Stimulated activated CD4-positive, alpha-beta T cell treated with anti-CD3 and anti-CD28 coated beads, TNF-alpha, amount 100 ng/mL, for 4 hours (primary cell): ENCODE measurements at regions not wholly inside any gene's neighbourhood (a gene's known extent, or its start where the extent isn't known, plus 50 kb on each side); places are given as distances from the start of the nearest gene placed in this dataset.

Experiments used
- DNase-seq, 3 experiments: peaks; one replicate each; pipeline ENCODE4 v3.0.0-alpha.2; 2020; ENCODE audit warnings: low read depth in 3 of 3

GRCh38 chr5:159422361-159422760, 92.1 kb upstream of the IL12B start:
- DNase-seq: no peak

GRCh38 chr5:159422910-159423309, 92.6 kb upstream of the IL12B start:
- DNase-seq: no peak

GRCh38 chr5:159424123-159424522, 93.8 kb upstream of the IL12B start:
- no peak for DNase-seq

- no peak for DNase-seq
Observed at GRCh38 chr5:159426694-159427093, 96.4 kb upstream of the IL12B start.

GRCh38 chr5:159427180-159428012, 97.1 kb upstream of the IL12B start:
- DNase-seq: no peak

- DNase-seq: no peak
Observed at GRCh38 chr5:159430361-159431012, 100.2 kb upstream of the IL12B start.

- no peak for DNase-seq
Observed at GRCh38 chr5:159435855-159436254, 105.6 kb upstream of the IL12B start.

- DNase-seq: no peak
Observed at GRCh38 chr5:159438092-159438491, 107.8 kb upstream of the IL12B start.

- DNase-seq: no peak
Observed at GRCh38 chr5:159439002-159439401, 108.7 kb upstream of the IL12B start.

DNA sequence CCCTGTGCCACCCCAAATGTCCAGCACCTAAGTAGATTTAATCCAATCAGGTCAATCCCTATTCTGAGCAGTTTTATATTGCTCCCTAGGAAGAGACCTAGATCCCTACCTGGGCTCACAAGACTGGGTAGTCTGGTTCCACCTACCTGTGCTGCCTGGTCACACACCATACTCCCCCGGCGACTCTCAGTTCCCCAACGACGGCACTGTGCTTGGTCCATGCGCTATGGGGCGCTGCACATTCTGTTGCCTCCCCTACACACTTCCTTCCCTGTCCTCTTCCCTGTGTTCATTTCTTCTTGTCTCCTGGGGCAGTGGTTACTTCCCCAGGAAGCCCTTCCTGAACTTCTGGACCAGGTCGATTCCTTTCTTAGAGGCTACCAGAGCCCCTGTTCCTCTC, 109.9 kb upstream of the IL12B start:
- DNase-seq: no peak

- no peak for DNase-seq
Observed at GRCh38 chr5:159440968-159441367, 110.7 kb upstream of the IL12B start.

- no peak for DNase-seq
Observed at GRCh38 chr5:159441441-159441840, 111.2 kb upstream of the IL12B start.

DNA sequence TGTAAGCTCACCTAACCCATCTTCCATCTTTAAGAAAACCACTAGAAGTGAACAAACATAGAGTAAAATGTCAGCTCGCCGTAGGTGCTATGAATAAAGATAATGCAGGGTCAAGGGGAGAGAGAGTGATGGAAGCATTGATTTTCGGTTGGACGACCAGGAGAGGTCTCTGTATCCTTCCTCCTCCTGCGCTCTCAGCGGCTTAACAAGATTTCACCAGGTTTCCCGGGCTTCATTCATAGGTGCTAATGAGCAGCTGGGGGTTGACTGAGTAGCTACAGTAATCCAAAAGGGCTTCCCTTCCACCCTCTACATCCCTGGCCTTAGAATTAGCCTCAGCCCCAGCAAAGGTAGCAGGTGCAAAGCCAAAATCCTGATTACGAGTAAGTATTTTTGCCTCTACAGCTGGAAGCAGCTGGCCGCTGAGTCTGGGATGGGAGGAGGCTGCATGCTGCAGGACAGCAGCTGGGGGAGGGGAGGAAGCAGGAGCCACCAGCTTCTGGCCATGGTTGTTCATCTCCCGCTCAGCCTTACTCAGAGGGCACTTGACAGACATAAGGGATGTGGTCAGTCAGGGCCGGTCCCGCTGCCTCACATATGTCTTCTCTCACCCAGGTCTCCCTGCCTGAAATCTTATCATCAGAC, 112.0 kb upstream of the IL12B start:
- no peak for DNase-seq

DNA sequence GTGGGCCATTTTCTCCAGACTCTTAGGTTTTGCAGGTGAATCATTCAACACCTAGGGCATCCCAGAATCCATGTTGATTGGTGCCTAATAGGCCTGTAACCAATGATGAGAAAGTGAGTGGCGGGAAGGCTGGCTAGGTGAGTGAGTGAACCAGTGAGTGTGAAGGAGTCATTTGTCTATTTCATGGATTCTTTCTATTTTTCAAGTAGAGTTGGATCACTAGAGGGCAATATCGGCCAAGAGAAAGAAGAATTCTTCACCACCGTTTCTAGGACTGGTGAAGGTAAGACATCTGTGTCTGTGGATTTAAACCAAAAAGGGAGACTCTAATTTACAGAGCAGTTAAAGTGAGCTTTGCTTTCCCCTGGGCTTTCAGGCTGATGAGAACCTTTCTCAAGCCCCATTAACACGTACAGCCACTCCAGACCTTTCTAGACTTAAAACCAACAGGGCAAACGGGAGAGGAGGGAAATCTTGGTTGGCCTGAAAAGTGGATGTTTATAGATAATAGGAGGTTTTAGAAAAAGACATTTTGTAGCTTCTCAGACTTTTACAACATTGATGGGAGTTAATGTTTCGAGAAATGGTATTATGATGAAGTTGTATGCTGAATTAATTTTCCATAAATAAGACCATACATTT, 114.3 kb upstream of the IL12B start:
- DNase-seq: no peak

DNA sequence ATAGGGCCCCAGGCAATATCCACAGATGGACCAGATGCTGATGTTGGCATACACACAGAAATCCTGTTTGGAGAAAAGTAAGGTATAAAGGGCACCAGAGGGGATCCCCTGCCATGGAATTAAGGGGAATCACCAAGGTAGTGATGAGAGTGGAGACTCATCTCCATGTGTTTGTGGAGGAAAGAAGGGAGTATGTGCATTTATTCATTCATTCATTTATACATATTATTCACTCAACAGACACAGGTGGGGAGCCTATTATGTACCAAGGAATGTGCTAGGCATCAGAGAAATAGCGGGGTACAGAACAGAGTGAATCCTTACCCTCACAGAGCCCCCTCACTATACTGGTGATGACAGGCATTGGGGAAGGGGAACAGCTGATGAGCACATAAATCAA, 116.8 kb upstream of the IL12B start:
- no peak for DNase-seq

DNA sequence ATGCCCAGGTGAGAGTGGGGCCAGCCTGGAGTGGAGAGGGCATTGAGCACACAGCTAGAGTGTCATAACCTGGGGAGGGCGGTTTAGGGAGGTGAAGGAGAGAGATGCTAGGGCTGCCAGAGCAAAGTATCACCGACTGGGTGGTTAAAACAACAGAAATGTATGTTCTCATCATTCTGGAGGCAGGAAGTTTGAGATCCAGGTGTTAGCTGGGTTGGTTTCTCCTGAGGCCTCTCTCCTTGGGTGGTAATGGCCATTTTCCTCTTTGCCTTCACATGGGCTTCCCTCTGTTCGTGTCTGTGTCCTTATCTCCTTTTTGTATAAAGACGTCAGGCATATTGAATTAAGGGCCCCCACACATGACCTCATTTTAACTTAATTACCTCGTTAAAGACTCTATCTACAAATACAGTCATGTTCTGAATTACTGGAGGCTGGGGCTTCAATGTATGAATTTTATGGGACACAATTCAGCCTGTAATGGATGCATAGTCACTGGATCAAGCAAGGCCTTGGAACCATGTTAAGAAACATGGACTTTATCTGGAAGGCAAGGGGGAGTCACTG, 118.6 kb upstream of the IL12B start:
- DNase-seq: no peak

- no peak for DNase-seq
Observed at GRCh38 chr5:159449925-159450324, 119.6 kb upstream of the IL12B start.

DNA sequence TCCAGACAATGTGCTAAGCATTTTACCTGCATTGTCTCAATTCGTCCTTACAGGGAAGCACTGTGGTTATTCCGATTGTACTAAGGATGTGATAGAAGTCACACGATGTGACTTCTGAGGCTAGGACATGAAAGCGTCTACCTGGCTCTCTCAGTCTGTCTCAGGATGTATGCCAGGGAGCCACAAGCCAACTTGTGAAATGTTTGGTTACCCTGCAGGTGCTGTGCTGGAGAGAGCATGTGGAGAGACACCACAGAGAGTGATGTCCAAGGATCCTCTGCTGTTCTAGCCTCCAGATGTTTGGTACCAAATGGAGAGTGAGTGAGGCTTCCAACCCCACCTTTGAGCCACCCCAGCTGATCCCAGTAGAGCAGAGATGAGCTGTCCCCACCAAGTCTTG, 120.1 kb upstream of the IL12B start:
- DNase-seq: no peak

- DNase-seq: no peak
Observed at GRCh38 chr5:159451197-159452052, 121.1 kb upstream of the IL12B start.

GRCh38 chr5:159452480-159453167, 122.3 kb upstream of the IL12B start:
- DNase-seq: no peak

DNA sequence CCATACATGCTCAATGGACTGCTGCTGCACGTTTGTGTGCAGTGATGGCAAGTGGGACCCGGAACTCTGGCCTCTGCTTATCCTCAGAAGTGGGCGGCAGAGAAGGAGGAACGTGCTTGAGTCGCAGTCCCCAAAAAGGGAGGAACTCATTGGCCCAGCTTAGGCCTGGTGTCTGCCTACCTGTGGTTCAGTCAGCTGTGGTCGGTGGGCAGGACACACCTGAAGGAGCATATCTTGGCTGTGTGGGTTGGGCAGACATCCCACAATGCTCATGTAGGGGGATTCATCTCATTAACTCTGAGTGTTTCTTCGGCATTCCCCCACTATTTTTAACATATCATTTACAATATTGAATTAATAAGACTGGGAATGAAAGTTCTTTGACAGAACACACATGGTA, 122.9 kb upstream of the IL12B start:
- DNase-seq: no peak
